Endothelial cell of umbilical vein (primary cell): ENCODE measurements at regions not wholly inside any gene's neighbourhood (a gene's known extent, or its start where the extent isn't known, plus 50 kb on each side); places are given as distances from the start of the nearest gene placed in this dataset.

Experiments
- BruUV-seq: library from RNA; stranded (reverse); fragments of 400-500 nt; replicated peaks from 2 replicates; lab custom pipeline; 2021; lab: Mats Ljungman, UMichigan
- CTCF ChIA-PET: fragments of 300-600, 350-600 bp; sonication (Branson Sonifier 250); formaldehyde crosslinking; loops from one replicate; lab custom pipeline; 2021; ENCODE audit warnings: antibody characterized with exemption, inconsistent platforms; lab: Charles Lee
- POLR2A ChIA-PET: fragments of 300-600, 350-600 bp; sonication (Branson Sonifier 250); formaldehyde crosslinking; loops from one replicate; lab custom pipeline; 2021; ENCODE audit warnings: antibody characterized with exemption, inconsistent platforms; lab: Charles Lee
- DNase-seq: peaks from one replicate; pipeline ENCODE4 v3.0.0-alpha.2; 2011; ENCODE audit warnings: low read depth, low spot score
- FAIRE-seq: peaks from 2 replicates; lab custom pipeline; 2011; peaks lifted over from hg19 to GRCh38; lab: Jason Lieb, UNC
- H2AFZ ChIP-seq: 2 replicates; pipeline ENCODE4 v1.6.0; 2012; ENCODE audit warnings: low read depth, low read length, control low read depth, inconsistent platforms
- H3K27ac ChIP-seq: 2 replicates; pipeline ENCODE4 v1.5.1; 2011; ENCODE audit warnings: low read depth, mild to moderate bottlenecking, control low read depth, low read length, moderate library complexity; ENCODE audit not compliant: insufficient read depth
- H3K27me3 ChIP-seq, 2 experiments: 2 replicates each; pipeline versions ENCODE4 v1.6.0 to v1.6.1; 2011; ENCODE audit warnings: low read length in 2 of 2, mixed read lengths in 1 of 2; ENCODE audit not compliant: control insufficient read depth in 2 of 2, insufficient read depth in 2 of 2
- H3K36me3 ChIP-seq, 2 experiments: 2 replicates in 1 of 2; 3 replicates in 1 of 2; pipeline ENCODE4 v1.5.1; 2011; ENCODE audit warnings: low read length in 2 of 2, mild to moderate bottlenecking in 1 of 2, moderate library complexity in 1 of 2; ENCODE audit not compliant: control insufficient read depth in 2 of 2, insufficient read depth in 2 of 2; ENCODE audit errors: extremely low read depth in 1 of 2
- H3K4me1 ChIP-seq: 3 replicates; pipeline ENCODE4 v1.5.1; 2011; ENCODE audit warnings: mild to moderate bottlenecking, low read length; ENCODE audit not compliant: control insufficient read depth, insufficient read depth; ENCODE audit errors: extremely low read depth
- H3K4me2 ChIP-seq: 2 replicates; pipeline ENCODE4 v1.6.1; 2011; ENCODE audit warnings: low read length, control low read depth, mixed read lengths; ENCODE audit not compliant: insufficient read depth
- H3K4me3 ChIP-seq, 3 experiments: fragments of 200-600 bp in 1 of 3; sonication (generic), shearing (Covaris generic) in 1 of 3; replicated peaks in 1 of 3; 2 replicates each; pipeline ENCODE4 v1.5.1; 2011 to 2016; ENCODE audit warnings: control low read depth in 3 of 3, low read length in 3 of 3, mild to moderate bottlenecking in 2 of 3, inconsistent platforms in 1 of 3, low read depth in 1 of 3, moderate library complexity in 1 of 3; ENCODE audit not compliant: insufficient read depth in 1 of 3
- H3K79me2 ChIP-seq: 2 replicates; pipeline ENCODE4 v1.6.0; 2012; ENCODE audit warnings: low read length, inconsistent platforms; ENCODE audit not compliant: control insufficient read depth, insufficient read depth
- H3K9ac ChIP-seq: replicated peaks from 2 replicates; pipeline ENCODE3; 2011; ENCODE audit warnings: low read length, control low read depth; ENCODE audit not compliant: insufficient read depth; ENCODE audit errors: extremely low read depth
- H3K9me1 ChIP-seq: replicated peaks from 3 replicates; pipeline ENCODE4 v1.6.0; 2011; ENCODE audit warnings: mild to moderate bottlenecking, low read length; ENCODE audit not compliant: control insufficient read depth, insufficient read depth; ENCODE audit errors: extremely low read depth
- H3K9me3 ChIP-seq: replicated peaks from 2 replicates; pipeline ENCODE4 v1.5.1; 2012; ENCODE audit warnings: low read length, inconsistent platforms; ENCODE audit not compliant: control insufficient read depth, insufficient read depth
- H4K20me1 ChIP-seq: replicated peaks from 2 replicates; pipeline ENCODE3; 2011; ENCODE audit warnings: mild to moderate bottlenecking, low read length; ENCODE audit not compliant: control insufficient read depth, insufficient read depth; ENCODE audit errors: extremely low read depth
- CTCF ChIP-seq, 2 donors: IDR thresholded peaks; 1 replicate in 1 of 2; 2 replicates in 1 of 2; pipeline ENCODE4 v1.5.1; 2011; ENCODE audit warnings: low read length in 2 of 2, mild to moderate bottlenecking in 2 of 2, moderate library complexity in 2 of 2, control low read depth in 1 of 2, inconsistent platforms in 1 of 2, low read depth in 1 of 2; ENCODE audit not compliant: insufficient read depth in 1 of 2; ENCODE audit errors: extremely low read depth in 1 of 2
- EZH2 ChIP-seq: IDR thresholded peaks from 2 replicates; pipeline ENCODE4 v1.6.1; 2012; ENCODE audit warnings: borderline replicate concordance, low read depth, mild to moderate bottlenecking, moderate library complexity, low read length, inconsistent platforms; ENCODE audit not compliant: severe bottlenecking
- FOS ChIP-seq: IDR thresholded peaks from 2 replicates; pipeline ENCODE4 v1.6.1; 2011; ENCODE audit warnings: mild to moderate bottlenecking, low read length, moderate library complexity, borderline replicate concordance; ENCODE audit not compliant: insufficient read depth
- GATA2 ChIP-seq: IDR thresholded peaks from 2 replicates; pipeline ENCODE4 v1.7.0; 2011; ENCODE audit warnings: low read depth, mild to moderate bottlenecking, moderate library complexity, mixed read lengths, low read length; ENCODE audit not compliant: insufficient read length, insufficient read depth
- JUN ChIP-seq: IDR thresholded peaks from 2 replicates; pipeline ENCODE4 v1.6.1; 2011; ENCODE audit warnings: borderline replicate concordance, low read depth; ENCODE audit not compliant: insufficient read length, insufficient read depth
- MAX ChIP-seq: IDR thresholded peaks from 2 replicates; pipeline ENCODE4 v1.6.1; 2011; ENCODE audit not compliant: insufficient read depth, insufficient read length
- MYC ChIP-seq: IDR thresholded peaks from one replicate; pipeline ENCODE4 v1.6.1; 2011; ENCODE audit warnings: mild to moderate bottlenecking, low read depth, low read length
- POLR2A ChIP-seq: IDR thresholded peaks from 2 replicates; pipeline ENCODE4 v1.6.1; 2012; ENCODE audit warnings: low read depth, mild to moderate bottlenecking, control low read depth, low read length
- POLR2AphosphoS5 ChIP-seq: IDR thresholded peaks from 2 replicates; pipeline ENCODE4 v1.6.1; 2012; ENCODE audit warnings: low read depth, mild to moderate bottlenecking, control low read depth, low read length, moderate library complexity; ENCODE audit not compliant: insufficient read depth
- dilution Hi-C: fragments of 300-500 bp; cut with MboI; formaldehyde crosslinking; loops from one replicate; pipeline ENCODE4 v1.15.0; 2019; ENCODE audit warnings: low sequenced_read_pairs; ENCODE audit not compliant: extremely low pct_ligation_motif_present
- intact Hi-C: fragments of 100-400 bp; cut with micrococcal nuclease; formaldehyde crosslinking; loops from one replicate; pipeline ENCODE4 v1.10.0; 2022

- Histone ChIP-seq H3K79me2 (no peaks in the 10 kb centered on the region), H3K4me1 (no peaks in the 10 kb centered on the region), H3K36me3 (no peaks in the 10 kb centered on the region), H3K27ac (no peak overlapping the region), H3K4me3 (no peak overlapping the region), H4K20me1 (no peaks in the 10 kb centered on the region), H3K9ac (no peak overlapping the region), H3K27me3 (no peaks in the 10 kb centered on the region), H3K9me1 (no peaks in the 10 kb centered on the region), H2AFZ (no peak overlapping the region), H3K4me2 (no peak overlapping the region), H3K9me3 (no peaks in the 10 kb centered on the region)
- dilution Hi-C loops (no loop called here), intact Hi-C loops (no loop called here)
- TF ChIP-seq EZH2: no peak
- no peak for TF ChIP-seq JUN
- TF ChIP-seq FOS: no peak
- no peak for TF ChIP-seq MYC
- no peak for TF ChIP-seq CTCF (IDR thresholded peaks at IDR 0.05; ENCODE audit: extremely low read depth in 1 of 2, insufficient read depth in 1 of 2, low read depth in 1 of 2, low read length in 2 of 2)
- no peak for TF ChIP-seq MAX
- TF ChIP-seq POLR2A: no peak
- no peak for TF ChIP-seq GATA2
- TF ChIP-seq POLR2AphosphoS5: no peak
- DNase-seq: no peak
- POLR2A ChIA-PET: no interaction called here
- no peak for FAIRE-seq
- CTCF ChIA-PET: no interaction called here
- BruUV-seq: no TSS peak
Measured at GRCh38 chr6:164520916-164521315, 788.5 kb downstream of the C6orf118 start.
